ENCODE measurements at regions not wholly inside any gene's neighbourhood (a gene's known extent, or its start where the extent isn't known, plus 50 kb on each side); places are given as distances from the start of the nearest gene placed in this dataset.

- H3K9ac ChIP-seq (ENCODE audit: low read depth, low read length), result no peak overlapping the region
- H3K36me3 ChIP-seq (ENCODE audit: insufficient read depth, low read depth, low read length), result no peaks in the 10 kb centered on the region
- H3K27me3 ChIP-seq (ENCODE audit: insufficient read depth, low read length), result no peaks in the 10 kb centered on the region
- H3K4me1 ChIP-seq (ENCODE audit: insufficient read depth, low read length), result peaks cover 21% of the 10 kb centered on the region; the same call in 1 of the 2 replicates
- H3K27ac ChIP-seq (ENCODE audit: low read length), result no peak overlapping the region
- H3K9me3 ChIP-seq (ENCODE audit: insufficient read depth, low read depth, low read length), result no peaks in the 10 kb centered on the region
- no peak overlapping the region for H3K4me3 ChIP-seq (ENCODE audit: low read length)
Observed at GRCh38 chr18:10319026-10319425, 135.4 kb upstream of the APCDD1 start.

GRCh38 chr18:10319914-10320600 is 134.4 kb upstream of the APCDD1 start:
- Histone ChIP-seq H3K27ac (ENCODE audit: low read length) (no peak overlapping the region), H3K4me1 (ENCODE audit: insufficient read depth, low read length) (peaks cover 21% of the 10 kb centered on the region; the same call in 1 of the 2 replicates), H3K9ac (ENCODE audit: low read depth, low read length) (no peak overlapping the region), H3K36me3 (ENCODE audit: insufficient read depth, low read depth, low read length) (no peaks in the 10 kb centered on the region), H3K4me3 (ENCODE audit: low read length) (no peak overlapping the region), H3K9me3 (ENCODE audit: insufficient read depth, low read depth, low read length) (no peaks in the 10 kb centered on the region), H3K27me3 (ENCODE audit: insufficient read depth, low read length) (no peaks in the 10 kb centered on the region)

GRCh38 chr18:10320791-10321190 is 133.6 kb upstream of the APCDD1 start:
- H3K27me3 ChIP-seq (ENCODE audit: insufficient read depth, low read length), result no peaks in the 10 kb centered on the region
- no peak overlapping the region for H3K27ac ChIP-seq (ENCODE audit: low read length)
- no peaks in the 10 kb centered on the region for H3K9me3 ChIP-seq (ENCODE audit: insufficient read depth, low read depth, low read length)
- no peak overlapping the region for H3K9ac ChIP-seq (ENCODE audit: low read depth, low read length)
- peaks cover 21% of the 10 kb centered on the region; the same call in 1 of the 2 replicates for H3K4me1 ChIP-seq (ENCODE audit: insufficient read depth, low read length)
- no peaks in the 10 kb centered on the region for H3K36me3 ChIP-seq (ENCODE audit: insufficient read depth, low read depth, low read length)
- no peak overlapping the region for H3K4me3 ChIP-seq (ENCODE audit: low read length)

GRCh38 chr18:10321576-10321975 is 132.9 kb upstream of the APCDD1 start:
- H3K4me1 ChIP-seq (ENCODE audit: insufficient read depth, low read length), result peaks cover 21% of the 10 kb centered on the region; the same call in 1 of the 2 replicates
- no peak overlapping the region for H3K4me3 ChIP-seq (ENCODE audit: low read length)
- no peaks in the 10 kb centered on the region for H3K36me3 ChIP-seq (ENCODE audit: insufficient read depth, low read depth, low read length)
- H3K27ac ChIP-seq (ENCODE audit: low read length), result no peak overlapping the region
- no peaks in the 10 kb centered on the region for H3K9me3 ChIP-seq (ENCODE audit: insufficient read depth, low read depth, low read length)
- no peak overlapping the region for H3K9ac ChIP-seq (ENCODE audit: low read depth, low read length)
- no peaks in the 10 kb centered on the region for H3K27me3 ChIP-seq (ENCODE audit: insufficient read depth, low read length)

GRCh38 chr18:10322004-10322403 is 132.4 kb upstream of the APCDD1 start:
- no peaks in the 10 kb centered on the region for H3K9me3 ChIP-seq (ENCODE audit: insufficient read depth, low read depth, low read length)

GRCh38 chr18:10322435-10322834 is 132.0 kb upstream of the APCDD1 start:
- peaks cover 17% of the 10 kb centered on the region; the same call in 1 of the 2 replicates for H3K4me1 ChIP-seq (ENCODE audit: insufficient read depth, low read length)
- no peak overlapping the region for H3K27ac ChIP-seq (ENCODE audit: low read length)
- no peak overlapping the region for H3K4me3 ChIP-seq (ENCODE audit: low read length)
- no peaks in the 10 kb centered on the region for H3K36me3 ChIP-seq (ENCODE audit: insufficient read depth, low read depth, low read length)
- no peaks in the 10 kb centered on the region for H3K9me3 ChIP-seq (ENCODE audit: insufficient read depth, low read depth, low read length)
- H3K9ac ChIP-seq (ENCODE audit: low read depth, low read length), result no peak overlapping the region
- no peaks in the 10 kb centered on the region for H3K27me3 ChIP-seq (ENCODE audit: insufficient read depth, low read length)

More at GRCh38 chr18:10322004-10322403, 132.4 kb upstream of the APCDD1 start:
- Histone ChIP-seq H3K4me1 (ENCODE audit: insufficient read depth, low read length) (peaks cover 21% of the 10 kb centered on the region; the same call in 1 of the 2 replicates), H3K9ac (ENCODE audit: low read depth, low read length) (no peak overlapping the region), H3K27me3 (ENCODE audit: insufficient read depth, low read length) (no peaks in the 10 kb centered on the region), H3K36me3 (ENCODE audit: insufficient read depth, low read depth, low read length) (no peaks in the 10 kb centered on the region), H3K4me3 (ENCODE audit: low read length) (no peak overlapping the region), H3K27ac (ENCODE audit: low read length) (no peak overlapping the region)

GRCh38 chr18:10329101-10329500 is 125.3 kb upstream of the APCDD1 start:
- Histone ChIP-seq H3K9ac (ENCODE audit: low read depth, low read length) (no peak overlapping the region), H3K36me3 (ENCODE audit: insufficient read depth, low read depth, low read length) (no peaks in the 10 kb centered on the region), H3K27ac (ENCODE audit: low read length) (no peak overlapping the region), H3K4me3 (ENCODE audit: low read length) (no peak overlapping the region), H3K4me1 (ENCODE audit: insufficient read depth, low read length) (peaks cover 6% of the 10 kb centered on the region; the same call in 1 of the 2 replicates), H3K27me3 (ENCODE audit: insufficient read depth, low read length) (no peaks in the 10 kb centered on the region), H3K9me3 (ENCODE audit: insufficient read depth, low read depth, low read length) (no peaks in the 10 kb centered on the region)

GRCh38 chr18:10330428-10330827 is 124.0 kb upstream of the APCDD1 start:
- H3K36me3 ChIP-seq (ENCODE audit: insufficient read depth, low read depth, low read length), result no peaks in the 10 kb centered on the region
- peaks cover 6% of the 10 kb centered on the region; the same call in 1 of the 2 replicates for H3K4me1 ChIP-seq (ENCODE audit: insufficient read depth, low read length)
- no peaks in the 10 kb centered on the region for H3K27me3 ChIP-seq (ENCODE audit: insufficient read depth, low read length)
- H3K4me3 ChIP-seq (ENCODE audit: low read length), result no peak overlapping the region
- no peak overlapping the region for H3K27ac ChIP-seq (ENCODE audit: low read length)
- no peaks in the 10 kb centered on the region for H3K9me3 ChIP-seq (ENCODE audit: insufficient read depth, low read depth, low read length)
- no peak overlapping the region for H3K9ac ChIP-seq (ENCODE audit: low read depth, low read length)

GRCh38 chr18:10332452-10332851 is 122.0 kb upstream of the APCDD1 start:
- Histone ChIP-seq H3K9me3 (ENCODE audit: insufficient read depth, low read depth, low read length) (no peaks in the 10 kb centered on the region), H3K27ac (ENCODE audit: low read length) (no peak overlapping the region), H3K27me3 (ENCODE audit: insufficient read depth, low read length) (no peaks in the 10 kb centered on the region), H3K36me3 (ENCODE audit: insufficient read depth, low read depth, low read length) (no peaks in the 10 kb centered on the region), H3K9ac (ENCODE audit: low read depth, low read length) (no peak overlapping the region), H3K4me3 (ENCODE audit: low read length) (no peak overlapping the region), H3K4me1 (ENCODE audit: insufficient read depth, low read length) (peaks cover 6% of the 10 kb centered on the region; the same call in 1 of the 2 replicates)

- no peaks in the 10 kb centered on the region for H3K36me3 ChIP-seq (ENCODE audit: insufficient read depth, low read depth, low read length)
- no peaks in the 10 kb centered on the region for H3K27me3 ChIP-seq (ENCODE audit: insufficient read depth, low read length)
- H3K4me1 ChIP-seq (ENCODE audit: insufficient read depth, low read length), result no peaks in the 10 kb centered on the region
- H3K9me3 ChIP-seq (ENCODE audit: insufficient read depth, low read depth, low read length), result no peaks in the 10 kb centered on the region
- H3K9ac ChIP-seq (ENCODE audit: low read depth, low read length), result no peak overlapping the region
- H3K27ac ChIP-seq (ENCODE audit: low read length), result no peak overlapping the region
- H3K4me3 ChIP-seq (ENCODE audit: low read length), result no peak overlapping the region
Observed at GRCh38 chr18:10336749-10337350, 117.6 kb upstream of the APCDD1 start.

GRCh38 chr18:10340821-10341220 is 113.6 kb upstream of the APCDD1 start:
- H3K9ac ChIP-seq (ENCODE audit: low read depth, low read length), result no peak overlapping the region
- H3K4me1 ChIP-seq (ENCODE audit: insufficient read depth, low read length), result no peaks in the 10 kb centered on the region
- no peaks in the 10 kb centered on the region for H3K9me3 ChIP-seq (ENCODE audit: insufficient read depth, low read depth, low read length)
- H3K4me3 ChIP-seq (ENCODE audit: low read length), result no peak overlapping the region
- H3K27me3 ChIP-seq (ENCODE audit: insufficient read depth, low read length), result no peaks in the 10 kb centered on the region
- H3K36me3 ChIP-seq (ENCODE audit: insufficient read depth, low read depth, low read length), result no peaks in the 10 kb centered on the region
- no peak overlapping the region for H3K27ac ChIP-seq (ENCODE audit: low read length)

GRCh38 chr18:10343778-10344177 is 110.7 kb upstream of the APCDD1 start:
- H3K4me3 ChIP-seq (ENCODE audit: low read length), result no peak overlapping the region
- H3K4me1 ChIP-seq (ENCODE audit: insufficient read depth, low read length), result no peaks in the 10 kb centered on the region
- H3K36me3 ChIP-seq (ENCODE audit: insufficient read depth, low read depth, low read length), result no peaks in the 10 kb centered on the region
- no peak overlapping the region for H3K9ac ChIP-seq (ENCODE audit: low read depth, low read length)
- H3K27ac ChIP-seq (ENCODE audit: low read length), result no peak overlapping the region
- no peaks in the 10 kb centered on the region for H3K9me3 ChIP-seq (ENCODE audit: insufficient read depth, low read depth, low read length)
- no peaks in the 10 kb centered on the region for H3K27me3 ChIP-seq (ENCODE audit: insufficient read depth, low read length)

Data from iPS-20b (cell line).